Germinal center (tissue), 1 donor: ENCODE measurements at regions not wholly inside any gene's neighbourhood (a gene's known extent, or its start where the extent isn't known, plus 50 kb on each side); places are given as distances from the start of the nearest gene placed in this dataset.

Experiments used
- DNase-seq: peaks from one replicate; pipeline ENCODE4 v3.0.0; 2012; ENCODE audit warnings: mixed read lengths, low spot score

GRCh38 chr17:36661047-36661666 is 59.8 kb downstream of the MRM1 start:
- DNase-seq: no peak

- DNase-seq: no peak
Measured at GRCh38 chr17:36661688-36662087, 60.3 kb downstream of the MRM1 start.

DNA sequence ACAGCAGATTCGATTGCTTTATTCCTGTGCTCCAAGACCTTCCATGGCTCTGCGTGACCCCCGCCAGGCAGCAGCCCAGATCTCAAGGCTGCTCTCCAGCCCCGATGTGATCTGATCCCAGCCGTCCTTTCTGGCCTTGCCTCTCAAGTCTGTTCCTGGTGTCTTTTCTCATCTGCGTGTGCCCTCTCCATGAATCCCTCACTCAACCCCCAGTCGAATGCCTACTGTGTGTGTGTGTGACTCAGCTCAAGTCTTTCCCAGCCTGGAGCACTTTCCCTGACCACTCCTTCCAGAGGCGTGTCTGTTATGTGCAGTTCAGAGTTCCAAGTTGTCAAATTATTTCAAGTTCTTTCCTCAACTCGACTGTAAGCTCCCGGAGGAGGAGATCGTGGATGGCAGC is 64.0 kb downstream of the MRM1 start:
- no peak for DNase-seq

DNA sequence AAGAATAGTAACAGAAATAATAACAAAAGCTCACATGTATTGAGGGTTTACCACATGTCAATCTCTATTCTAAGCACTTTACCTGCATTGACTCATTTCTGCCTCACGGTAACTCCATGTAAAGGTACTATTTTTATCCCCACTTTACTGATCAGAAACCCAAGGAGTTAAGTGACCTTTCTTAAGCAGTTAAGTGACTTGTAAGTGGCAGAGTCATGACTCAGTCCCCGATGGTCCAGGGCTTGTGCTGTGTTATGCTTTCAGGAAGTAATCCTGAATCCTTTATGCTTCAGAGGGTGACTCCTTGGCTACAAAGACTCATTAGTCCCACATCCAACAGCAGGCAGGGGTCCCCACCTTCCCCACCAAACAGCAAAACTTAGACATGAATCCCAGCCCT is 66.5 kb downstream of the MRM1 start:
- no peak for DNase-seq

GRCh38 chr17:36668824-36669223 is 67.4 kb downstream of the MRM1 start:
- no peak for DNase-seq

GRCh38 chr17:36671144-36671543 is 69.8 kb downstream of the MRM1 start:
- DNase-seq: no peak

GRCh38 chr17:36672403-36672918 is 71.1 kb downstream of the MRM1 start:
- DNase-seq: no peak

GRCh38 chr17:36673068-36673467 is 71.7 kb downstream of the MRM1 start:
- DNase-seq: no peak

GRCh38 chr17:36673637-36674277 is 72.4 kb downstream of the MRM1 start:
- DNase-seq: no peak

DNA sequence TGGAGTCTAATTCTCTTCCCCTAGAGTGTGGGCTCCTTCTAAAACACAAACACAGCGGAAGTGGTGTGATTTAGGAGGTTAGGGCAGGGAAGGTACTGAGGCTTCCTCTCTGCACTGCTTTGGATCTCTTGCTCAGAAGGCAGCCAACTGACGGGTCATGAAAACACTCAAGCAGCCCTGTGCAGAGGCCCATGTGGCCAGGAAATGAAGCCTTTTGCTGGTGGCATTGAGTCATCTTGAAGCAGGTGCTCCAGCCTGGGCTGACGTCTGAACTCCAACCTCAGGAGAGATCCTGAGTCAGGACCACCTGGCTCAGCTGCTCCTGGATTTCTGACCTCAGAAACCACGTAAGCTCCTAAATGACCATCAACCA is 72.9 kb downstream of the MRM1 start:
- DNase-seq: no peak

GRCh38 chr17:36675250-36675649 is 73.9 kb downstream of the MRM1 start:
- no peak for DNase-seq

- no peak for DNase-seq
Measured at GRCh38 chr17:36675786-36676185, 74.4 kb downstream of the MRM1 start.

- DNase-seq: no peak
Measured at GRCh38 chr17:36679815-36680467, 78.6 kb downstream of the MRM1 start.

GRCh38 chr17:36680701-36681202 is 79.4 kb downstream of the MRM1 start:
- no peak for DNase-seq

- no peak for DNase-seq
Measured at GRCh38 chr17:36682773-36683172, 81.4 kb downstream of the MRM1 start.

DNA sequence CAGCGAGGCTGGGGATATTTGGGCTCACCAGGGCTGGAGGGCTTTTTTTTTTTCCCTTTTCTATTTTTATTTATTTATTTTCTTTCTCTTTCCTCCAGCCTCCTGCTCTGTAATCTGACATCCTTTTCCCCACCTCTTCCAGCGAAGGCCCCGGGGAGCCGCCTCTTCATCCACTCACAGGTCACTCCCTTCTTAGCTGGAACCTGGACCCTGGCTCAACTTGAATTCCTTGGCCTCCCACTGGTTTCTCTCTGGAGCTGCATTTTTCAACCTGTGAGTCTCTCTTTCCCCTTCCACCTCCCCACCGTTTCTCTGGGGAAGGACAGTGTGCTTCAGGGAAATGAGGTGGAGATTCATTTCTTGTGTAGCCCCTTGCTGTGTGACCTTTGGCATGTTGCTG is 82.0 kb downstream of the MRM1 start:
- no peak for DNase-seq

DNA sequence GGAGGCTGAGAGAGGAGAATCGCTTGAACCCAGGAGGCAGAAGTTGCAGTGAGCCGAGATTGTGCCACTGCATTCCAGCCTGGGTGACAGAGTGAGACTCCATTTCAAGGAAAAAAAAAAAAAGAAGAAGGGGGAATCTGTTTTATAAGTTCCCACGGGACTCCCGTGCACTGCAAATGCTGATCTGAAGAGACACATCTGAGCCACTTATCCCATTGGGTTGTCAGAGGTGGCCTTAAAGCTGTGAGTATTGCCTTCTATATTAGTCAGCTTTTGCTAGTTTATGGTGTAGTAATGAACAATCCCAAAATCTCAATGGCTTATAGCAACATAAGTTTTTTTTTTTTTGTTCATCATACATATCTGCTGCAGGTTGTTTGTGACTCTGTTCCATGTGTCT is 82.8 kb downstream of the MRM1 start:
- DNase-seq: no peak

DNA sequence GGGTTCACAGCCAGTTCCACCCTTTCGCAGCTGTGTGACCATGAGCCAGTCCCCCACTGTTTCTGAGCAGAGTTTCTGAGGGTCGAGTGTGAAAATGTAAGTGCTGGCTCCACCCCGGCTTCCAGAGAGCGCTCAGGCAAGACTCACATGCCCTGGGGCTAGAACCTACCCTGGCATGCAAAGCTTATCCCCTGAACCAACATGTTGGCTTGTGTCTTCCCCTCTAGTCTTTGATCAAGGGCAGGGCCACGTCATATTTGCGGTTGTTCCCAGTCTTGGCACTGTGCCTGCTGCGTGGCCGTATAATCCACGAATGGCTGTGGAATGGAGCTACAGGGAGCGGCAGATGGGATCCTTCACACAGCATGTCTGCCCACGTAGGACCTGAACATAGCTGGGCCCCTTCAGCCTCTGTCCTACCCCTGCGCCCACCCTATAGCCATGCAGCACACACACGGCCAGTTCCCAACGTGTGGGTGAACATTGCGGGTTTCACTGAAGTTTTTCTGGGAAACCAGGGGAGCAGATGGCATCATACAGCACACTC is 84.8 kb downstream of the MRM1 start:
- no peak for DNase-seq

DNA sequence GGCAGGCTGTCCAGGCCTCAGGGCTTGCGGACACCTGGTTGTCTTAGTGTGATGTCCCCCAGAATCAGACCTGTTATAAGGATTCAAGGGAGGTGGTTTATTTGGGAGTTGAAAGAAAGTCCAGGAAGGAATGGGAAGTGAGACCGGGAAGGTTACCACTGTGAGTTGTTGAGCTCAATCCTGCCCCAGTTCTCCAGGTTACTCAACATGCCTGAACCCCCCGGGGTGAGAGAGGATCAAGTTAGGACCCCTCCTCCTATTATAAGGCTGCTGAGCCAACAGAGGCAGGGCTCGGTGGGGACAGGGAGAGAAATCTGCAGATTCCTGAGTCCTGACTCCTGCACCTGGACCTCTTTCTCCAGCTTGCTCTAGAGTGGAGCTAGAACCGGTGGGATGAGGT is 86.4 kb downstream of the MRM1 start:
- DNase-seq: no peak

- DNase-seq: no peak
Measured at GRCh38 chr17:36689089-36689667, 87.8 kb downstream of the MRM1 start.

DNA sequence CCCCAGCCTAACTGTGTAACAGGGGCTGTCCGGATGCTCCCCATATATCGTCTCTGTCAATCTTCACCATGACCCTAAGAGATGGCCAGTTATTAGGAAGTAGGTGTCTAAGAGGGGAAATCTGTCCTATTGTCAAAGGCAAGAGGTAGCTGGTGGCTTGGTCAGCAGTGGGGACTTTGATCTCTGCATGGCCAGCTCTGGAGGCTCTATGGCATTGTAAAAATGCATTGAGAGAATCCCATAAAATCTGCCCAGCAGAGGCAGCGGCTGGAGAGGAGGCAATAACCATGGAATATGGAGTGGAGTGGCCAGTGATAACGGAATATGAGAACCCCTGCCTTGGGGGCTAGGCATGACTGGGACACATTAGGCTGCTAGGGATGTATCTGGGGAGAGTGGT is 88.8 kb downstream of the MRM1 start:
- no peak for DNase-seq

- DNase-seq: no peak
Measured at GRCh38 chr17:36691606-36692005, 90.2 kb downstream of the MRM1 start.

DNA sequence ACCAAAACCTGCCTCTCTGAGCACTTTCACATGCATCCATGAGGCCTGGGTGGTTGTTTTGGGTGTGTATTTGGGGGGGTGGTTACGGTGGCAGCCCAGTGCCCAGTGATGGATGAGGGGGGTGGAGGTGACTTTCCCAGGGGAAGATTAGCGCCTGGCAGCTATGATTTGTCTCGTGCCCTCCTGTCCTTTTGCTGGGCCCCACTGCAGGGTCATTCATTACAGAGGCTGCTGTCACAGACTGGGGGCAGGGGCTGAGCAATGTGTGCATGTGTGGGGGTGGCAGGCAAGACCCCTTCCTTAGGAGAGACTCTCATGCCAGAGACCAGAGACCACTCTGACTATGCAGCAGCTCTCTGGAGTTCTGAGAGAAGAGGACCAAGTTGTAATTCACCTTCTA is 93.7 kb downstream of the MRM1 start:
- DNase-seq: no peak
